Daoy (cell line): ENCODE measurements at regions not wholly inside any gene's neighbourhood (a gene's known extent, or its start where the extent isn't known, plus 50 kb on each side); places are given as distances from the start of the nearest gene placed in this dataset.

Experiments used
- DNase-seq: peaks from one replicate; pipeline ENCODE4 v3.0.0-alpha.2; 2015; ENCODE audit warnings: low read depth

DNA sequence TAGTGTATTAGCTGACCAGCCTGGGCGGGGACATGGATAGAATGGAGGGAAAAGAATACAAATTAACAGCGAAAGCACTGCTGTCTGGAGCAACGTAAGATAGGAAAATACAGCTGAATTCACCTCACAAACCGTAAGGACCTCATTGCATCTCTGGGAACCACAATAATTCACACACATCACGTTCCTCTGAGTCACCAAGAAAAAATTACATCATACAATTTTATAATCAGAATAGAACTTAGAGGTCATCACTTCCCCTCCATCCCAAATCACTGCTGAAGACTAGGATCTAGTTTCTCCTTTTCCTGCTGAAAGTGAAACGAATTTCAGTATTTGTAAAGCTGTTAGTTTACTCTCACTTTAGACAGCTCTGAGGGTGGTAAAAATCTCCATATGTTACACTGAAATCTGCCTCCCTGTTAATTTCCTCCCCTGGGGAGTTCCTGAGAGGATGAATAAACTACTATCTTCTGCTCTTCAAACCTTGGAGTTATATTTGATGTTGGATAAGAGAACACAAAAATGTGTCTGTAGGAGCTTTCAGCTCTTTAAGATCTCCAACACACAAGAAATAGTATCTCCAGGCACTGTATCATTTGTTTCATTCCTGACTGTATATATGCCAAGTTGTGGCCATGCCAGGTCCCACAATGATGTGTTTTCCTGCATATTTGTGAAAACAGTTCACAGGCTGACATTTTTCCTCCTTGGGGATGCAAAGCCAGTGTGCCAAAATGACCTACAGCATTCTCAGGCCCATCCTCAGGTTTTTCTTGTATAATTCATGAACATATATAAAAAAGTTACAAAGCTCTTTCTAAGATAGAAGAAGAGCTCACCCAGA, 63.8 kb upstream of the SSTR1 start:
- DNase-seq: no peak

DNA sequence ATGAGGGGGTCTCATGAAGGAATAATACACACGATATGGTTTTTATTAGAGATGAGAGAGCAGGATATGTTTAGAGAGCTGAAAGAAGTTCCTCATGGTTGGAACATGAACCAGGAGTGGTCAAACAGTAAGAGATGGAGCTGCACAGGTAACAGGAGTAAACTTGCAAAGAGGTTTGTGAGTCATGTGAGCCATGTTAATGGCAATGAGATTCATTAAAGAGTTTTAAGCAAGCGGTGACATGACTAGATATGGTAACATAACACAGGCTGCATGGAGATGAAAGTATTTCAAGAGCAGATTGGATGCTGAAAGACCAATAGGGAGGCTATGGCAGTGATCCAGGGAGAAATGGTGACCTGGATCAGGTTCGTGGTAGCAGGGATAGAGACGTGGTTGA, 62.6 kb upstream of the SSTR1 start:
- no peak for DNase-seq

DNA sequence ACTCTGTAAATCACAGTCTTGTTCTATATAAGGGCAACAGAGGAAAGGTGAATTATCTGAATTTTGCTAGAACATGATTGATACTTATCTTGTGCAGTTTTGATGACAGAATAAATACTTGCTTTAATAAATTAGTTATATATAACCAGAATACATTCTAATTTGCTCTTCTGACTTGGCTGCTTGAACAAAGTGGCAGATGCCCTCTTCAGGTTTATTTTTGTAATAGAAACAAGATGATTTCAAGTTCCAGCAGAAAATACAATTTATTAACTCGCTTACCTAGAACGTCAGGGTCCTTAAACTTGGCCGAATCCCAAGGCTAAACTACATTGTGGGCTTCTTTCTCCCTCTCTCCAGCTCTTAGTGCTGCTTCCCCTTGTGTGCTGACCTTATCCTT, 57.6 kb upstream of the SSTR1 start:
- DNase-seq: no peak
